CD14-positive monocyte (primary cell): ENCODE measurements at regions not wholly inside any gene's neighbourhood (a gene's known extent, or its start where the extent isn't known, plus 50 kb on each side); places are given as distances from the start of the nearest gene placed in this dataset.
A peak's percentile ranks its signal among the peaks of the same experiment; 100 is the strongest.

Experiments
- DNase-seq, 3 donors: peaks; one replicate each; pipeline ENCODE4 v3.0.0-alpha.2; 2011 to 2022
- H2AFZ ChIP-seq: 2 replicates; pipeline ENCODE4 v1.6.0; 2012; ENCODE audit warnings: mild to moderate bottlenecking, low read depth, low read length, inconsistent platforms; ENCODE audit not compliant: insufficient read depth, poor library complexity, severe bottlenecking
- H3K27ac ChIP-seq, 2 donors: 1 replicate in 1 of 2; 2 replicates in 1 of 2; pipeline ENCODE4 v1.5.1; 2012 to 2013; ENCODE audit warnings: low read length in 2 of 2, control low read depth in 1 of 2, inconsistent platforms in 1 of 2, low read depth in 1 of 2, mild to moderate bottlenecking in 1 of 2
- H3K27me3 ChIP-seq, 2 donors: one replicate each; pipeline versions ENCODE4 v1.6.0 to v1.6.1; 2011 to 2013; ENCODE audit warnings: low read length in 2 of 2; ENCODE audit not compliant: control insufficient read depth in 2 of 2, insufficient read depth in 2 of 2
- H3K36me3 ChIP-seq, 2 donors: replicated peaks in 1 of 2; 1 replicate in 1 of 2; 2 replicates in 1 of 2; pipeline versions ENCODE4 v1.5.1 to v1.6.1; 2012 to 2013; ENCODE audit warnings: low read length in 2 of 2, control low read depth in 1 of 2, inconsistent platforms in 1 of 2, mild to moderate bottlenecking in 1 of 2; ENCODE audit not compliant: insufficient read depth in 2 of 2, control insufficient read depth in 1 of 2
- H3K4me1 ChIP-seq, 2 donors: 1 replicate in 1 of 2; 2 replicates in 1 of 2; pipeline versions ENCODE4 v1.5.1 to v1.6.1; 2012 to 2013; ENCODE audit warnings: low read length in 2 of 2, control low read depth in 1 of 2, inconsistent platforms in 1 of 2, mild to moderate bottlenecking in 1 of 2, moderate library complexity in 1 of 2; ENCODE audit not compliant: insufficient read depth in 2 of 2, control insufficient read depth in 1 of 2
- H3K4me2 ChIP-seq: replicated peaks from 2 replicates; pipeline ENCODE3; 2012; ENCODE audit warnings: low read length, moderate library complexity, mild to moderate bottlenecking; ENCODE audit not compliant: poor library complexity, severe bottlenecking; ENCODE audit errors: extremely low read depth
- H3K4me3 ChIP-seq, 3 experiments: fragments of 200-600 bp in 1 of 3; sonication (generic) in 1 of 3; replicated peaks in 1 of 3; 1 replicate in 2 of 3; 2 replicates in 1 of 3; pipeline ENCODE4 v1.5.1; 2011 to 2013; ENCODE audit warnings: low read length in 3 of 3, mild to moderate bottlenecking in 3 of 3, control low read depth in 2 of 3, low read depth in 2 of 3, inconsistent platforms in 1 of 3, moderate library complexity in 1 of 3
- H3K79me2 ChIP-seq: 2 replicates; pipeline ENCODE4 v1.6.0; 2012; ENCODE audit warnings: mild to moderate bottlenecking, control low read depth, inconsistent platforms, low read length, moderate library complexity; ENCODE audit not compliant: insufficient read depth
- H3K9ac ChIP-seq: 2 replicates; pipeline ENCODE4 v1.6.0; 2017; ENCODE audit warnings: low read length, mild to moderate bottlenecking; ENCODE audit not compliant: insufficient read depth, poor library complexity, severe bottlenecking
- H3K9me3 ChIP-seq, 2 donors: replicated peaks in 1 of 2; 1 replicate in 1 of 2; 2 replicates in 1 of 2; pipeline versions ENCODE4 v1.5.1 to v1.6.1; 2012 to 2013; ENCODE audit warnings: low read length in 2 of 2, control low read depth in 1 of 2; ENCODE audit not compliant: control insufficient read depth in 1 of 2, insufficient read depth in 1 of 2
- H4K20me1 ChIP-seq: 2 replicates; pipeline ENCODE4 v1.6.0; 2012; ENCODE audit warnings: mild to moderate bottlenecking, low read length, control low read depth, moderate library complexity; ENCODE audit not compliant: insufficient read depth
- H3K27ac Mint-ChIP-seq, 7 donors: one replicate each; pipeline ENCODE4 v1.8.0; 2020; ENCODE audit warnings: mild to moderate bottlenecking in 7 of 7, mixed read lengths in 7 of 7, moderate library complexity in 6 of 7, inconsistent platforms in 2 of 7
- H3K27me3 Mint-ChIP-seq, 3 donors: one replicate each; pipeline ENCODE4 v1.8.0; 2021 to 2022; ENCODE audit warnings: low read depth in 3 of 3, mild to moderate bottlenecking in 3 of 3, mixed read lengths in 3 of 3, moderate library complexity in 3 of 3, inconsistent platforms in 1 of 3
- H3K36me3 Mint-ChIP-seq, 2 donors: one replicate each; pipeline ENCODE4 v1.8.0; 2020; ENCODE audit warnings: mixed read lengths in 2 of 2, inconsistent platforms in 1 of 2, mild to moderate bottlenecking in 1 of 2
- H3K4me1 Mint-ChIP-seq: one replicate; pipeline ENCODE4 v1.8.0; 2020; ENCODE audit warnings: mild to moderate bottlenecking, mixed read lengths
- H3K4me3 Mint-ChIP-seq, 2 donors: one replicate each; pipeline ENCODE4 v1.8.0; 2020; ENCODE audit warnings: mild to moderate bottlenecking in 2 of 2, mixed read lengths in 2 of 2, moderate library complexity in 1 of 2
- H3K9me3 Mint-ChIP-seq, 7 donors: one replicate each; pipeline ENCODE4 v1.8.0; 2020 to 2022; ENCODE audit warnings: mixed read lengths in 7 of 7, mild to moderate bottlenecking in 6 of 7, moderate library complexity in 6 of 7, inconsistent platforms in 2 of 7
- CTCF ChIP-seq: fragments of 200-600 bp; IDR thresholded peaks from one replicate; pipeline ENCODE4 v1.8.0; 2022; ENCODE audit warnings: antibody characterized with exemption, mild to moderate bottlenecking
- WGBS: methylation state at CpG from one replicate; pipeline ENCODE4 v1.1.5; 2013; ENCODE audit warnings: missing lambda C conversion rate; ENCODE audit not compliant: insufficient coverage; 5-methylcytosine and 5-hydroxymethylcytosine counted together
- intact Hi-C, 2 donors: fragments of 100-400 bp; cut with micrococcal nuclease; formaldehyde crosslinking; loops; one replicate each; pipeline versions ENCODE4 v1.15.0 to v1.15.1; 2023

GRCh38 chr11:70608568-70609470 is 210.5 kb downstream of the CTTN start:
- Histone ChIP-seq H3K79me2 (no peaks in the 10 kb centered on the region), H3K4me3 (peak overlapping the region in 1 of 3 experiments; percentile 32), H3K9ac (peak overlapping the region; percentile 32), H3K36me3 (no peaks in the 10 kb centered on the region), H3K27ac (no peak overlapping the region), H4K20me1 (no peaks in the 10 kb centered on the region), H3K27me3 (no peaks in the 10 kb centered on the region), H3K9me3 (no peaks in the 10 kb centered on the region), H3K4me2 (peak overlapping the region; percentile 50), H3K4me1 (peaks cover 10 to 11% of the 10 kb centered on the region in 2 donors), H2AFZ (peak overlapping the region; percentile 50)
- H3K27ac Mint-ChIP-seq = no peak overlapping the region
- H3K36me3 Mint-ChIP-seq = no peaks in the 10 kb centered on the region
- H3K27me3 Mint-ChIP-seq = peaks cover 7 to 13% (median 9%) of the 10 kb centered on the region in 3 donors
- no peaks in the 10 kb centered on the region for H3K9me3 Mint-ChIP-seq
- peaks cover 16% of the 10 kb centered on the region for H3K4me1 Mint-ChIP-seq
- peak overlapping the region; percentile 52 to 75 for H3K4me3 Mint-ChIP-seq
- TF ChIP-seq CTCF = no peak
- WGBS = 36% methylated on average over 34 of the region's 35 CpGs
- DNase-seq = no peak
- intact Hi-C loops = no loop called here

GRCh38 chr11:70610566-70611565 is 212.5 kb downstream of the CTTN start:
- no peaks in the 10 kb centered on the region for H3K27me3 ChIP-seq
- no peak overlapping the region for H2AFZ ChIP-seq
- no peak for DNase-seq
- H3K4me1 ChIP-seq = peaks cover 10 to 11% of the 10 kb centered on the region in 2 donors
- H3K4me3 Mint-ChIP-seq = no peak overlapping the region
- no peaks in the 10 kb centered on the region for H3K36me3 ChIP-seq
- intact Hi-C loops = no loop called here
- peaks cover 2 to 11% (median 9%) of the 10 kb centered on the region in 7 donors for H3K9me3 Mint-ChIP-seq
- no peaks in the 10 kb centered on the region for H3K36me3 Mint-ChIP-seq
- peaks cover 15% of the 10 kb centered on the region for H3K4me1 Mint-ChIP-seq
- H3K27ac Mint-ChIP-seq = no peak overlapping the region
- H3K27ac ChIP-seq = no peak overlapping the region
- TF ChIP-seq CTCF = no peak
- no peak overlapping the region for H3K4me3 ChIP-seq
- 54% methylated on average over 20 of the region's 22 CpGs for WGBS
- peaks cover 6 to 13% of the 10 kb centered on the region in 2 donors for H3K9me3 ChIP-seq
- H3K4me2 ChIP-seq = no peak overlapping the region
- peaks cover 8 to 13% (median 9%) of the 10 kb centered on the region in 3 donors for H3K27me3 Mint-ChIP-seq
- H4K20me1 ChIP-seq = no peaks in the 10 kb centered on the region
- no peak overlapping the region for H3K9ac ChIP-seq
- no peaks in the 10 kb centered on the region for H3K79me2 ChIP-seq
